WTC11 (cell line): ENCODE measurements at regions not wholly inside any gene's neighbourhood (a gene's known extent, or its start where the extent isn't known, plus 50 kb on each side); places are given as distances from the start of the nearest gene placed in this dataset.

ENCODE experiments used
- CTCF ChIP-seq: fragments of 200-600 bp; IDR thresholded peaks from 2 replicates; pipeline ENCODE4 v1.8.0; 2022; ENCODE audit warnings: antibody characterized with exemption
- HMGXB4 ChIP-seq: sonication (generic); formaldehyde crosslinking; IDR thresholded peaks from 2 replicates; pipeline ENCODE4 v1.8.1; 2023; ENCODE audit warnings: mild to moderate bottlenecking, moderate library complexity, missing genetic modification reagents
- KAT7 ChIP-seq: sonication (generic); formaldehyde crosslinking; IDR thresholded peaks from 2 replicates; pipeline ENCODE4 v1.8.1; 2023; ENCODE audit warnings: missing genetic modification reagents, mild to moderate bottlenecking, borderline replicate concordance
- TCF7 ChIP-seq: sonication (generic); formaldehyde crosslinking; IDR thresholded peaks from 2 replicates; pipeline ENCODE4 v1.8.0; 2022; ENCODE audit warnings: mild to moderate bottlenecking, low read depth, missing genetic modification reagents, moderate library complexity

GRCh38 chr1:29586991-29587745, 350.8 kb downstream of the PTPRU start:
- TF ChIP-seq CTCF (no peak), HMGXB4 (CRISPR knock-in tag) (no peak), TCF7 (no peak), KAT7 (no peak)
